Adrenal gland (tissue), 5 donors: ENCODE measurements at regions not wholly inside any gene's neighbourhood (a gene's known extent, or its start where the extent isn't known, plus 50 kb on each side); places are given as distances from the start of the nearest gene placed in this dataset.

Experiments
- POLR2A ChIP-seq, 2 donors: fragments of 450-650 bp; IDR thresholded peaks; one replicate each; pipeline ENCODE4 v1.6.1; 2017; ENCODE audit warnings: antibody characterized with exemption in 2 of 2, mild to moderate bottlenecking in 2 of 2, moderate library complexity in 1 of 2
- TF ChIP-seq, protein P1 (sequence below), 6 experiments: fragments of 450-650 bp in 4 of 6; fragments of 200-600 bp in 2 of 6; sonication (generic) in 1 of 6; IDR thresholded peaks; 1 replicate in 5 of 6; 2 replicates in 1 of 6; pipeline versions ENCODE4 v1.5.1 to v1.8.0; 2016 to 2021; ENCODE audit warnings: antibody characterized with exemption in 6 of 6, mild to moderate bottlenecking in 2 of 6, moderate library complexity in 1 of 6
- donor health status: DM: no; HTN: no; CAD: no.

DNA sequence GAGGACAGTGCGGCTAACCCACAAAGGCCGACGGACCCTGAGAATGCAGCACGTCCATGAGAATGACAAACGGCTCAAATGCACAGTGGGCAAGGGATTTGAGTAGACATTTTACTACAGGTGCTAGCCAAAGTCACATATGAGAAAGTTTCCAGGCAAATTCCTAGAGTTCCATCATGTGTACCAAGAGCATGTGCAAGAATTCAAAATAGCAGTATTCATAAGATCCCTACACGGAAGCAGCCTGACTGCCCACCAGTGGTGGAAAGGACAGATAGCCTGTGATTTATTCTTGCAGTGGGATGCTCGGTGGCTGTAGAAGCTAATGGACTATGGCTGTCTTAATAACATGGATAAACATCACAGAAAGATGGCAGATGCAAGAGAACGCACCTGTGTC, 68.0 kb downstream of the RGS12 start:
- TF ChIP-seq, protein P1, sequence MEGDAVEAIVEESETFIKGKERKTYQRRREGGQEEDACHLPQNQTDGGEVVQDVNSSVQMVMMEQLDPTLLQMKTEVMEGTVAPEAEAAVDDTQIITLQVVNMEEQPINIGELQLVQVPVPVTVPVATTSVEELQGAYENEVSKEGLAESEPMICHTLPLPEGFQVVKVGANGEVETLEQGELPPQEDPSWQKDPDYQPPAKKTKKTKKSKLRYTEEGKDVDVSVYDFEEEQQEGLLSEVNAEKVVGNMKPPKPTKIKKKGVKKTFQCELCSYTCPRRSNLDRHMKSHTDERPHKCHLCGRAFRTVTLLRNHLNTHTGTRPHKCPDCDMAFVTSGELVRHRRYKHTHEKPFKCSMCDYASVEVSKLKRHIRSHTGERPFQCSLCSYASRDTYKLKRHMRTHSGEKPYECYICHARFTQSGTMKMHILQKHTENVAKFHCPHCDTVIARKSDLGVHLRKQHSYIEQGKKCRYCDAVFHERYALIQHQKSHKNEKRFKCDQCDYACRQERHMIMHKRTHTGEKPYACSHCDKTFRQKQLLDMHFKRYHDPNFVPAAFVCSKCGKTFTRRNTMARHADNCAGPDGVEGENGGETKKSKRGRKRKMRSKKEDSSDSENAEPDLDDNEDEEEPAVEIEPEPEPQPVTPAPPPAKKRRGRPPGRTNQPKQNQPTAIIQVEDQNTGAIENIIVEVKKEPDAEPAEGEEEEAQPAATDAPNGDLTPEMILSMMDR (IDR thresholded peaks at IDR 0.05), result no peak
- no peak for TF ChIP-seq POLR2A (IDR thresholded peaks at IDR 0.05)
